ENCODE measurements at regions not wholly inside any gene's neighbourhood (a gene's known extent, or its start where the extent isn't known, plus 50 kb on each side); places are given as distances from the start of the nearest gene placed in this dataset.
"Not testable (repeated sequence)": the region's sequence is repeated elsewhere in the genome, so short reads cannot be mapped to it uniquely, and the experiment has no call there.

GRCh38 chr1:189226779-189227178, 1250.9 kb downstream of the BRINP3 start:
- DNase-seq: no peak
- Histone ChIP-seq H3K27me3 (no peaks in the 10 kb centered on the region), H3K4me1 (no peaks in the 10 kb centered on the region), H3K4me3 (no peak overlapping the region), H3K27ac (no peak overlapping the region), H3K36me3 (no peaks in the 10 kb centered on the region), H3K9me3 (no peaks in the 10 kb centered on the region)
- intact Hi-C loops (cut with DNase I): no loop called here
- 47 to 82% methylated on average over 1 of the region's 1 CpG for WGBS, 2 donors
- TF ChIP-seq CTCF (IDR thresholded peaks at IDR 0.05) (no peak), POLR2AphosphoS5 (IDR thresholded peaks at IDR 0.05) (no peak), EP300 (IDR thresholded peaks at IDR 0.05) (no peak), POLR2A (IDR thresholded peaks at IDR 0.05) (no peak)

GRCh38 chr1:189237008-189237407, 1240.7 kb downstream of the BRINP3 start:
- DNase-seq: no peak
- Histone ChIP-seq H3K27ac (no peak overlapping the region), H3K4me3 (no peak overlapping the region), H3K9me3 (no peaks in the 10 kb centered on the region), H3K36me3 (no peaks in the 10 kb centered on the region), H3K4me1 (no peaks in the 10 kb centered on the region), H3K27me3 (no peaks in the 10 kb centered on the region)
- TF ChIP-seq POLR2A (IDR thresholded peaks at IDR 0.05) (no peak), CTCF (IDR thresholded peaks at IDR 0.05) (no peak), EP300 (IDR thresholded peaks at IDR 0.05) (no peak), POLR2AphosphoS5 (IDR thresholded peaks at IDR 0.05) (no peak)
- intact Hi-C loops (cut with DNase I): no loop called here
- 74 to 87% methylated on average over 3 of the region's 3 CpGs for whole genome bisulfite sequencing, 2 donors

- no peaks in the 10 kb centered on the region for H3K9me3 ChIP-seq
- H3K4me1 ChIP-seq: no peaks in the 10 kb centered on the region
- no peaks in the 10 kb centered on the region for H3K36me3 ChIP-seq
- TF ChIP-seq CTCF (IDR thresholded peaks at IDR 0.05) (no peak), POLR2AphosphoS5 (IDR thresholded peaks at IDR 0.05) (no peak), EP300 (IDR thresholded peaks at IDR 0.05) (no peak), POLR2A (IDR thresholded peaks at IDR 0.05) (no peak)
- H3K27me3 ChIP-seq: no peaks in the 10 kb centered on the region
- intact Hi-C loops (cut with DNase I): no loop called here
- no peak overlapping the region for H3K4me3 ChIP-seq
- no peak for DNase-seq
- WGBS, 2 donors: 67 to 76% methylated on average over 18 of the region's 18 CpGs
- no peak overlapping the region for H3K27ac ChIP-seq
Observed at GRCh38 chr1:189253601-189254350, 1223.9 kb downstream of the BRINP3 start.

DNA sequence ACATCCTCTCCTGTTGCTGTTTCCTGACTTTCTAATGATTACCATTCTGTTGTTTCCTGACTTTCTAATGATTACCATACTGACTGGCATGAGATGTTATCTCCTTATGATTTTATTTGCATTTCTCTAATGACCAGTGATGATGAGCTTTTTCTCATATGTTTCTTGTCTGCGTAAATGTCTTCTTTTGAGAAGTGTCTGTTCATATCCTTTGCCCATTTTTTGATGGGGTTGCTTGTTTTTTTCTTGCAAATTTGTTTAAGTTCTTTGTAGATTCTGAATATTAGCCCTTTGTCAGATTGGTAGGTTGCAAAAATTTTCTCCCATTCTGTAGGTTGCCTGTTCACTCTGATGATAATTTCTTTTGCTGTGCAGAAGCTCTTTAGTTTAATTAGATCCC, 1216.5 kb downstream of the BRINP3 start:
- H3K27me3 ChIP-seq; H3K27ac ChIP-seq; H3K36me3 ChIP-seq; intact Hi-C loops (cut with DNase I); DNase-seq; H3K4me1 ChIP-seq; H3K9me3 ChIP-seq; H3K4me3 ChIP-seq: not testable (repeated sequence)
- WGBS, 2 donors: 92 to 99% methylated on average over 1 of the region's 1 CpG

- WGBS, 2 donors: 59 to 73% methylated on average over 2 of the region's 2 CpGs
- no peak for DNase-seq
- no peaks in the 10 kb centered on the region for H3K4me1 ChIP-seq
- no peaks in the 10 kb centered on the region for H3K36me3 ChIP-seq
- H3K27me3 ChIP-seq: no peaks in the 10 kb centered on the region
- H3K27ac ChIP-seq: no peak overlapping the region
- peaks cover 0 to 37% (median 16%) of the 10 kb centered on the region in 4 donors for H3K9me3 ChIP-seq
- no peak overlapping the region for H3K4me3 ChIP-seq
- intact Hi-C loops (cut with DNase I): no loop called here
- TF ChIP-seq POLR2A (IDR thresholded peaks at IDR 0.05) (no peak), CTCF (IDR thresholded peaks at IDR 0.05) (no peak), POLR2AphosphoS5 (IDR thresholded peaks at IDR 0.05) (no peak), EP300 (IDR thresholded peaks at IDR 0.05) (no peak)
Observed at GRCh38 chr1:189269011-189269410, 1208.7 kb downstream of the BRINP3 start.

All from sigmoid colon (tissue), 6 donors.